Body of pancreas (tissue), 4 donors: ENCODE measurements at regions not wholly inside any gene's neighbourhood (a gene's known extent, or its start where the extent isn't known, plus 50 kb on each side); places are given as distances from the start of the nearest gene placed in this dataset.
A peak's percentile ranks its signal among the peaks of the same experiment; 100 is the strongest.

ENCODE experiments used
- ATAC-seq: fragments of 150-250 bp; one replicate; pipeline ENCODE4 v1.9.1; 2016
- DNase-seq, 4 donors: peaks; one replicate each; pipeline ENCODE4 v3.0.0-alpha.2; 2019
- H3K27ac ChIP-seq, 4 donors: fragments of 200-600 bp; sonication (generic); 1 replicate in 3 of 4; 2 replicates in 1 of 4; pipeline versions ENCODE4 v1.5.1 to v1.6.1; 2016 to 2019; ENCODE audit warnings: mild to moderate bottlenecking in 1 of 4, mixed read lengths in 1 of 4, moderate library complexity in 1 of 4
- H3K27me3 ChIP-seq, 2 donors: fragments of 200-600 bp; sonication (generic); one replicate each; pipeline ENCODE4 v1.6.0; 2016; ENCODE audit warnings: mild to moderate bottlenecking in 1 of 2
- H3K36me3 ChIP-seq, 2 donors: fragments of 200-600 bp; sonication (generic); replicated peaks in 1 of 2; 2 replicates each; pipeline ENCODE4 v1.5.1; 2016; ENCODE audit warnings: low read depth in 2 of 2; ENCODE audit not compliant: insufficient read depth in 1 of 2
- H3K4me1 ChIP-seq: fragments of 200-600 bp; sonication (generic); one replicate; pipeline ENCODE4 v1.6.0; 2016
- H3K4me3 ChIP-seq, 2 donors: fragments of 200-600 bp; sonication (generic); 1 replicate in 1 of 2; 2 replicates in 1 of 2; pipeline ENCODE4 v1.5.1; 2016 to 2019
- H3K9me3 ChIP-seq, 3 donors: fragments of 200-600 bp; sonication (generic); 1 replicate in 2 of 3; 2 replicates in 1 of 3; pipeline ENCODE4 v1.5.1; 2016
- POLR2A ChIP-seq, 3 donors: fragments of 450-650 bp; IDR thresholded peaks; one replicate each; pipeline ENCODE4 v1.6.1; 2016; ENCODE audit warnings: antibody characterized with exemption in 3 of 3, mild to moderate bottlenecking in 2 of 3
- WGBS, 2 donors: methylation state at CpG; one replicate each; pipeline ENCODE4 v1.1.5; 2017; 5-methylcytosine and 5-hydroxymethylcytosine counted together
- intact Hi-C: fragments of 100-400 bp; cut with DNase I; formaldehyde crosslinking; loops from one replicate; pipeline ENCODE4 v1.15.1; 2023
- TF ChIP-seq, protein P1 (sequence below), 7 experiments: fragments of 450-650 bp in 4 of 7; fragments of 200-600 bp in 3 of 7; sonication (generic) in 3 of 7; IDR thresholded peaks; one replicate each; pipeline ENCODE4 v1.5.1; 2016 to 2019; ENCODE audit warnings: antibody characterized with exemption in 7 of 7

DNA sequence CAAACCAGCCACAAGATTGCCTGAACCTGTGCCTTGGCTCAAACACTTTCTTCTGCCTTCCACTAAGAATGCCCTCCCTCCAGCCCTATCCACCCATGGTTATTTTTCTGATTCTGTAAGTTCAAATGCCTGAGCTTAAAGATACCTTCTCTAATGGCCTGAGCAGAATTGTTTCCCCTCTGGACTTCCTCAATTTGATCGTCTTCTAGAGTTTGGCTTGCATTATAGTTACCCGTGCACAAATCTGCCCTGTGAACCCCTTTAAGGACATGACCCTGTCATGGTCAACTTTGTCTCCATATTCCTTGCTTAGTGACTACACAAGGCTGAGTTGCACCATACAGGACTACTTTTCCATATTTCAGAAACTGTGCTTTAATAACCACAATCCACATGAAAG, 481.0 kb downstream of the FOXO1 start:
- WGBS, 2 donors, result 70 to 73% methylated on average over 2 of the region's 2 CpGs
- DNase-seq (no peak), ATAC-seq (no peak)
- Histone ChIP-seq H3K36me3 (no peaks in the 10 kb centered on the region), H3K9me3 (no peaks in the 10 kb centered on the region), H3K27me3 (no peaks in the 10 kb centered on the region), H3K4me1 (peaks cover 55% of the 10 kb centered on the region), H3K27ac (peak overlapping the region in 1 of 4 donors; percentile 11), H3K4me3 (no peak overlapping the region)
- TF ChIP-seq, protein P1, sequence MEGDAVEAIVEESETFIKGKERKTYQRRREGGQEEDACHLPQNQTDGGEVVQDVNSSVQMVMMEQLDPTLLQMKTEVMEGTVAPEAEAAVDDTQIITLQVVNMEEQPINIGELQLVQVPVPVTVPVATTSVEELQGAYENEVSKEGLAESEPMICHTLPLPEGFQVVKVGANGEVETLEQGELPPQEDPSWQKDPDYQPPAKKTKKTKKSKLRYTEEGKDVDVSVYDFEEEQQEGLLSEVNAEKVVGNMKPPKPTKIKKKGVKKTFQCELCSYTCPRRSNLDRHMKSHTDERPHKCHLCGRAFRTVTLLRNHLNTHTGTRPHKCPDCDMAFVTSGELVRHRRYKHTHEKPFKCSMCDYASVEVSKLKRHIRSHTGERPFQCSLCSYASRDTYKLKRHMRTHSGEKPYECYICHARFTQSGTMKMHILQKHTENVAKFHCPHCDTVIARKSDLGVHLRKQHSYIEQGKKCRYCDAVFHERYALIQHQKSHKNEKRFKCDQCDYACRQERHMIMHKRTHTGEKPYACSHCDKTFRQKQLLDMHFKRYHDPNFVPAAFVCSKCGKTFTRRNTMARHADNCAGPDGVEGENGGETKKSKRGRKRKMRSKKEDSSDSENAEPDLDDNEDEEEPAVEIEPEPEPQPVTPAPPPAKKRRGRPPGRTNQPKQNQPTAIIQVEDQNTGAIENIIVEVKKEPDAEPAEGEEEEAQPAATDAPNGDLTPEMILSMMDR (IDR thresholded peaks at IDR 0.05), result no peak
- TF ChIP-seq POLR2A (IDR thresholded peaks at IDR 0.05), result no peak
- intact Hi-C loops, result no loop called here

DNA sequence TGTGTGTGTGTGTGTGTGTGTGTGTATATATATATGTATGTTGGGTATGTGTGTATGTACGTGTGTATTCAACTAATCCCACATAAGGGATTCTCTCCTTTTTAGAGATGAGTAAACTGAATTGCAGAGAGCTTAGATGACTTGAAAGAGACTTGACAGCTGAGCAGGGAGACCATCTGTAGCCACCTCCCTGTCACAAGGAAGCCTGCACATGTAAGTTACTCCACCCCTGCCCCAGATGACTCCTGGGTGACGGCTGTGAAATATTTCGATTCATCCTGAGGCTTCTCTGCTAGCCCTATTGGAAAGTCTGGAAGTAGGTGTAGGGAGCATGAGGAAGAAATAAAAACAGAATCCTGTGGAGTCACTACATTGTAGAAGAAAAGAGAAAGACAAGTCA, 480.4 kb downstream of the FOXO1 start:
- ATAC-seq (no peak), DNase-seq (no peak)
- H3K4me1 ChIP-seq, result peaks cover 55% of the 10 kb centered on the region
- H3K36me3 ChIP-seq, result no peaks in the 10 kb centered on the region
- no peaks in the 10 kb centered on the region for H3K9me3 ChIP-seq
- no peak overlapping the region for H3K4me3 ChIP-seq
- H3K27me3 ChIP-seq, result no peaks in the 10 kb centered on the region
- intact Hi-C loops, result no loop called here
- WGBS, 2 donors, result 74 to 96% methylated on average over 3 of the region's 3 CpGs
- H3K27ac ChIP-seq, result no peak overlapping the region
- TF ChIP-seq, protein P1 (IDR thresholded peaks at IDR 0.05), result no peak
- no peak for TF ChIP-seq POLR2A (IDR thresholded peaks at IDR 0.05)

DNA sequence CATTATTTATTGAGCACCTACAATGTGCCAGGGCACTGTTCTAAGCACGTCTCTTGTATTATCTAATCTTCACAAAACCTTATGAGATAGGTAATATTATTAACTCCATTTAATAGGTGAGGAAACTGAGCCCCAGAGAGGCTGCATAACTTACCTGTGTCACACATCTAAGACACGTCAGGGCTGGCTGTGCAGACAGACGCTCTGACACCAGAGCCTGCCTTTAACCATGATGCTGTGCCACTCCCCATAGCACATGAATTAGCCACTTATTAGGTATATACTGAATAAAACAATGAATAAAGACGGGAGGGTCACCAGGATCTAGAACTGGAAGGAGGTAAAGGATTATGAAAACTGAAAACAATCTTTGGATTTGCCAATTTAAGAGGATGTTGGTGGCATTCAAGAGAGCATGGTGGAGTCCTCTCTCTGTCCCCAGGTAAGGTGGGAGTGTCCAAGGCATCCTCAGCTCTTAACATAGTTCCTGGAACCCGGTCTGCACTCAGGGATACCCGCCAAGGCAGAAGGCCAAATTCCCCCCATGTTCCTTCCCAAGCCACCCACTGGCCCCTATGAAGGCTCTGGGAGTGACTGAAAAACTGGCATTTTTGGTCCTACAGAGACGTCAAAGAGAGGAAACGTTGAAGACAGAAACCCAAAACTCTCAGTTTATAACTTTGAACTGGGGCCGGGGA, 479.7 kb downstream of the FOXO1 start:
- no peak for ATAC-seq
- Histone ChIP-seq H3K4me3 (no peak overlapping the region), H3K36me3 (no peaks in the 10 kb centered on the region), H3K27me3 (no peaks in the 10 kb centered on the region), H3K27ac (no peak overlapping the region), H3K4me1 (peaks cover 58% of the 10 kb centered on the region), H3K9me3 (no peaks in the 10 kb centered on the region)
- TF ChIP-seq, protein P1 (IDR thresholded peaks at IDR 0.05), result no peak
- no peak for TF ChIP-seq POLR2A (IDR thresholded peaks at IDR 0.05)
- intact Hi-C loops, result no loop called here
- 84 to 88% methylated on average over 9 of the region's 9 CpGs for WGBS, 2 donors
- DNase-seq, result no peak

DNA sequence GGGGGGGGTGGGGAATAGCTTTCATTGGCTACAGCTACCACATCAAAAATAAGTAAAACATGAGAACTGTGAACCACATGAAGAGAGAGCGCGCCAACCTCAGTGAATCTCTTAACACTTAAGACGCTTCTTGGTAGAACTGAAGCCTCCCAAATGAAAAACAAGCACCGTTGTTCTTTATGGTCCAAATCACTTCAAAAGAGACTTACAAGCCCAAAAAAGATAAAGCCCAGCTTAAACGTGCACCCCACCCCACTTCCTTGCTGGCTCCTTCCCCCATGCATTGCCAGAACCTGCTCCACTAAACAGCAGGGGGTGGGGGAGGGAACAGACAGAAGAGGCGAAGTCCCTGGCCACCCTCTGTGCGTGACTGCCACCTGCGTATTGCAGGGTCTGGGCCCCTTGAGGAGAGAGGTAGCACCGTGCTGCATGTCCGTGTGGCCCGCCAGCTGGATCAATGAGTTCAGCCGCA, 479.1 kb downstream of the FOXO1 start:
- intact Hi-C loops, result no loop called here
- H3K27me3 ChIP-seq, result no peaks in the 10 kb centered on the region
- H3K4me3 ChIP-seq, result no peak overlapping the region
- no peaks in the 10 kb centered on the region for H3K36me3 ChIP-seq
- 89 to 90% methylated on average over 7 to 12 of the region's 12 CpGs for WGBS, 2 donors
- DNase-seq (no peak), ATAC-seq (no peak)
- TF ChIP-seq, protein P1 (IDR thresholded peaks at IDR 0.05), result no peak
- TF ChIP-seq POLR2A (IDR thresholded peaks at IDR 0.05), result no peak
- no peak overlapping the region for H3K27ac ChIP-seq
- peaks cover 56% of the 10 kb centered on the region for H3K4me1 ChIP-seq
- no peaks in the 10 kb centered on the region for H3K9me3 ChIP-seq
